Suprapubic skin (tissue), 3 donors: ENCODE measurements at regions not wholly inside any gene's neighbourhood (a gene's known extent, or its start where the extent isn't known, plus 50 kb on each side); places are given as distances from the start of the nearest gene placed in this dataset.

Experiments used
- POLR2A ChIP-seq, 2 donors: fragments of 450-650 bp; IDR thresholded peaks; one replicate each; pipeline ENCODE4 v1.6.1; 2017; ENCODE audit warnings: antibody characterized with exemption in 2 of 2, mild to moderate bottlenecking in 2 of 2, moderate library complexity in 2 of 2
- TF ChIP-seq, protein P1 (sequence below), 2 donors: fragments of 200-600 bp in 1 of 2; fragments of 450-650 bp in 1 of 2; sonication (generic) in 1 of 2; IDR thresholded peaks; one replicate each; pipeline ENCODE4 v1.5.1; 2016 to 2019; ENCODE audit warnings: antibody characterized with exemption in 2 of 2, mild to moderate bottlenecking in 1 of 2, moderate library complexity in 1 of 2

DNA sequence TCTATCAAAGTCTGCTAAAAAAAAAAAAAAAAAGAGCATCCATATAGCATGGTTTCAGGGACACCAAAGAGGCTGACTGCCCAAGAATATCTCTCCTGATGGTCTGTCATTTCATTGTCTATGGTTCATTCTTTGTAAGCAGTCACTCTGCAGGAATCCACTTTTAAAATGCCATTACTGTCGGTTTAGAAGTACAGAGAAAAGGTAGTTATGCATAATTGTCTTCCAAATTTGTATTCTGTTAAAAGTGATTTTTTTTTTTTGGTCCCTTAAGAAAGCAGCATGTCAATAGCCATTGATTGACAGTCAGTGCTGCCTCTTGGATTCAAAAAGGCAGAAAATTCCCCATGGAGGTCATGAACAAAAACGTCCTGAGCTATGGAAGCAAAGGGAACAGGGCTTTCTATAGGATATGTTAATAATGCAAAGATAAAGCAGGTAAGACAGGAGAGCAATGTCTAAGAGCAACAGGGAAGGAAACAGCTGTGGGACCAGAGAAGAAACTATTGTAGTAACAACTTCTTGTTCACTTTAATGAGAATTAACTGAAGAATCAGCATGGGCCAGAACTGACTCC, 245.8 kb downstream of the TMX3 start:
- TF ChIP-seq POLR2A (IDR thresholded peaks at IDR 0.05), result no peak
- TF ChIP-seq, protein P1, sequence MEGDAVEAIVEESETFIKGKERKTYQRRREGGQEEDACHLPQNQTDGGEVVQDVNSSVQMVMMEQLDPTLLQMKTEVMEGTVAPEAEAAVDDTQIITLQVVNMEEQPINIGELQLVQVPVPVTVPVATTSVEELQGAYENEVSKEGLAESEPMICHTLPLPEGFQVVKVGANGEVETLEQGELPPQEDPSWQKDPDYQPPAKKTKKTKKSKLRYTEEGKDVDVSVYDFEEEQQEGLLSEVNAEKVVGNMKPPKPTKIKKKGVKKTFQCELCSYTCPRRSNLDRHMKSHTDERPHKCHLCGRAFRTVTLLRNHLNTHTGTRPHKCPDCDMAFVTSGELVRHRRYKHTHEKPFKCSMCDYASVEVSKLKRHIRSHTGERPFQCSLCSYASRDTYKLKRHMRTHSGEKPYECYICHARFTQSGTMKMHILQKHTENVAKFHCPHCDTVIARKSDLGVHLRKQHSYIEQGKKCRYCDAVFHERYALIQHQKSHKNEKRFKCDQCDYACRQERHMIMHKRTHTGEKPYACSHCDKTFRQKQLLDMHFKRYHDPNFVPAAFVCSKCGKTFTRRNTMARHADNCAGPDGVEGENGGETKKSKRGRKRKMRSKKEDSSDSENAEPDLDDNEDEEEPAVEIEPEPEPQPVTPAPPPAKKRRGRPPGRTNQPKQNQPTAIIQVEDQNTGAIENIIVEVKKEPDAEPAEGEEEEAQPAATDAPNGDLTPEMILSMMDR (IDR thresholded peaks at IDR 0.05), result no peak
